ENCODE measurements at regions not wholly inside any gene's neighbourhood (a gene's known extent, or its start where the extent isn't known, plus 50 kb on each side); places are given as distances from the start of the nearest gene placed in this dataset.
"Not testable (repeated sequence)": the region's sequence is repeated elsewhere in the genome, so short reads cannot be mapped to it uniquely, and the experiment has no call there.

DNA sequence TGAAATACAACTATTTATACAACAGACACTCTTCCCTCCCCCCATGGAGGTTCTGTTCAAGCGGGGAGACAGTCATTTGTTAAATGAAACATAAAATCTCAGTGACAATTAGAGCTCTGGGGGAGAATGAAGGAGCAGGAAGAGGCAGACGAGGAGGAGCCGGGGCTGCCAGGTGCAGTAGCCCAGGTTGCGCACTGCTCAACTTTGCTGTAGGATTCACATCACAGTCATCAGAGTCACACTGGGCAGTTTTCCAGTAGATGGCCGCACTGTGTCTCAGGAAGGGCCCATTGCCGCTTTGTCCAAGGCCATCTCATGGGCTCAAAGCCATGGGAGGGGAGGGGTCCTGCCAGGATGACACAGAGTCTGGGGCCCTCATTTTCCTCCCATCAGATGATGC, 342.4 kb downstream of the ADGRD1 start:
- intact Hi-C loops (cut with DNase I); H3K4me1 ChIP-seq; H3K9me3 ChIP-seq; H3K36me3 ChIP-seq (replicated peaks in 1 of 2; ENCODE audit: insufficient read depth in 1 of 2, low read depth in 2 of 2); H3K27ac ChIP-seq; H3K4me3 ChIP-seq; ATAC-seq; H3K27me3 ChIP-seq; DNase-seq: not testable (repeated sequence)
- 84 to 85% methylated on average over 6 of the region's 6 CpGs for WGBS, 2 donors

- H3K4me3 ChIP-seq; H3K4me1 ChIP-seq; H3K27me3 ChIP-seq; H3K9me3 ChIP-seq; intact Hi-C loops (cut with DNase I); DNase-seq; H3K27ac ChIP-seq; H3K36me3 ChIP-seq (replicated peaks in 1 of 2; ENCODE audit: insufficient read depth in 1 of 2, low read depth in 2 of 2): not testable (repeated sequence)
- WGBS, 2 donors: 80 to 85% methylated on average over 2 to 7 of the region's 14 CpGs
- peak; percentile 12 for ATAC-seq
Measured at GRCh38 chr12:131296651-131297050, 342.9 kb downstream of the ADGRD1 start.

GRCh38 chr12:131298526-131299369, 345.0 kb downstream of the ADGRD1 start:
- DNase-seq; H3K4me1 ChIP-seq; H3K27me3 ChIP-seq; H3K9me3 ChIP-seq; H3K36me3 ChIP-seq (replicated peaks in 1 of 2; ENCODE audit: insufficient read depth in 1 of 2, low read depth in 2 of 2); intact Hi-C loops (cut with DNase I); H3K4me3 ChIP-seq; H3K27ac ChIP-seq; ATAC-seq: not testable (repeated sequence)
- no CpG with 5 or more reads among the region's 83 CpGs for WGBS, 2 donors

- DNase-seq; H3K27me3 ChIP-seq; H3K27ac ChIP-seq; H3K9me3 ChIP-seq; ATAC-seq; H3K4me1 ChIP-seq; H3K36me3 ChIP-seq (replicated peaks in 1 of 2; ENCODE audit: insufficient read depth in 1 of 2, low read depth in 2 of 2); intact Hi-C loops (cut with DNase I); H3K4me3 ChIP-seq: not testable (repeated sequence)
- no CpG with 5 or more reads among the region's 27 CpGs for WGBS, 2 donors
Measured at GRCh38 chr12:131299370-131299701, 345.6 kb downstream of the ADGRD1 start.

GRCh38 chr12:131303576-131303975, 349.9 kb downstream of the ADGRD1 start:
- H3K4me3 ChIP-seq; ATAC-seq; H3K9me3 ChIP-seq; H3K36me3 ChIP-seq (replicated peaks in 1 of 2; ENCODE audit: insufficient read depth in 1 of 2, low read depth in 2 of 2); DNase-seq; intact Hi-C loops (cut with DNase I); H3K4me1 ChIP-seq; H3K27me3 ChIP-seq; H3K27ac ChIP-seq: not testable (repeated sequence)
- 35 to 100% methylated on average over 1 to 2 of the region's 5 CpGs for WGBS, 2 donors

DNA sequence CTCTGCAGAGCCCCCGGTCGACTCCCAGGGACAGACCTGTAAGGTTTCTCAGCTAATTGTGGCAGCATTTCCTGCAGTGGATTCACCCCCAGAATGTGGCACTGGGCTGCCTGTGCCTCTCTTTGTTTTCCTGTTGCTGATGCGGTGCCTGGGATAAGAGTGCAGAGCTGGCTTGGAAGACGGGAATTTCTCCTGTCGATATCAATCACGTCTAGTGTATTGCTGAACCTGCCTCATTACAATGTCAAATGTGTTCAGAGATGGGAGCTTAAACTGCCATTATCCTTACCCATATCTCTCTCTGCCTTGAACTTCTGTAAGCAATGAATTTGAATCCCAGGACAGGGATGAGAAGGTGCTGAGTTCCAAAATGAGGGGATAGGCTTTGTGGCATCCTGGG, 350.9 kb downstream of the ADGRD1 start:
- H3K4me1 ChIP-seq; DNase-seq; H3K4me3 ChIP-seq; ATAC-seq; H3K27me3 ChIP-seq; H3K9me3 ChIP-seq; H3K36me3 ChIP-seq (replicated peaks in 1 of 2; ENCODE audit: insufficient read depth in 1 of 2, low read depth in 2 of 2); intact Hi-C loops (cut with DNase I); H3K27ac ChIP-seq: not testable (repeated sequence)
- no CpG with 5 or more reads among the region's 6 CpGs for WGBS, 2 donors

DNA sequence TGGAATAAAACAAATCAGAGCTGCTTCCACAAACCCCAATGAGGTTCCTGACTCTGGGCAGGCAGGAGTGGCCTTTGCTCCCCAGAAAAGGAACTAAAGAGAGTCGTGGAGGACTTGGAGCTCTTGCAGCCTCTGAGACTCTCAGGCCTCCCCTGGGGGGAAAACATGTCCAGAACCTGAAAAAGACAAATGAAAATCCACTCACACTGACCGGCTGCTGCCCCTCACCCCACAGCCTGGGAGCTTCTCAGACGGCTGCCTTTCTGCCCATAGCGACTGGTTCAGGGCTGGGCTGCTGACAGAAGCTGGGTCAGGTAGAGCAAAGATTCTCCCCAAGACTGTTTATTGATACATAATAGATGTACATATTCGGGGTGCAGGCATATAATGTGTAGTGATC, 356.0 kb downstream of the ADGRD1 start:
- Histone ChIP-seq H3K27me3 (no peaks in the 10 kb centered on the region), H3K27ac (no peak overlapping the region), H3K4me3 (no peak overlapping the region), H3K9me3 (no peaks in the 10 kb centered on the region), H3K4me1 (no peaks in the 10 kb centered on the region), H3K36me3 (replicated peaks in 1 of 2; ENCODE audit: insufficient read depth in 1 of 2, low read depth in 2 of 2) (no peaks in the 10 kb centered on the region)
- no peak for DNase-seq
- TF ChIP-seq, protein P1, sequence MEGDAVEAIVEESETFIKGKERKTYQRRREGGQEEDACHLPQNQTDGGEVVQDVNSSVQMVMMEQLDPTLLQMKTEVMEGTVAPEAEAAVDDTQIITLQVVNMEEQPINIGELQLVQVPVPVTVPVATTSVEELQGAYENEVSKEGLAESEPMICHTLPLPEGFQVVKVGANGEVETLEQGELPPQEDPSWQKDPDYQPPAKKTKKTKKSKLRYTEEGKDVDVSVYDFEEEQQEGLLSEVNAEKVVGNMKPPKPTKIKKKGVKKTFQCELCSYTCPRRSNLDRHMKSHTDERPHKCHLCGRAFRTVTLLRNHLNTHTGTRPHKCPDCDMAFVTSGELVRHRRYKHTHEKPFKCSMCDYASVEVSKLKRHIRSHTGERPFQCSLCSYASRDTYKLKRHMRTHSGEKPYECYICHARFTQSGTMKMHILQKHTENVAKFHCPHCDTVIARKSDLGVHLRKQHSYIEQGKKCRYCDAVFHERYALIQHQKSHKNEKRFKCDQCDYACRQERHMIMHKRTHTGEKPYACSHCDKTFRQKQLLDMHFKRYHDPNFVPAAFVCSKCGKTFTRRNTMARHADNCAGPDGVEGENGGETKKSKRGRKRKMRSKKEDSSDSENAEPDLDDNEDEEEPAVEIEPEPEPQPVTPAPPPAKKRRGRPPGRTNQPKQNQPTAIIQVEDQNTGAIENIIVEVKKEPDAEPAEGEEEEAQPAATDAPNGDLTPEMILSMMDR (IDR thresholded peaks at IDR 0.05): no peak
- TF ChIP-seq POLR2A (IDR thresholded peaks at IDR 0.05): no peak
- 39 to 48% methylated on average over 5 of the region's 5 CpGs for WGBS, 2 donors
- intact Hi-C loops (cut with DNase I): loop anchor here (2.0 kb wide), 1 partner anchor 333 kb away; no protein-coding TSS in a partner anchor
- ATAC-seq: no peak

DNA sequence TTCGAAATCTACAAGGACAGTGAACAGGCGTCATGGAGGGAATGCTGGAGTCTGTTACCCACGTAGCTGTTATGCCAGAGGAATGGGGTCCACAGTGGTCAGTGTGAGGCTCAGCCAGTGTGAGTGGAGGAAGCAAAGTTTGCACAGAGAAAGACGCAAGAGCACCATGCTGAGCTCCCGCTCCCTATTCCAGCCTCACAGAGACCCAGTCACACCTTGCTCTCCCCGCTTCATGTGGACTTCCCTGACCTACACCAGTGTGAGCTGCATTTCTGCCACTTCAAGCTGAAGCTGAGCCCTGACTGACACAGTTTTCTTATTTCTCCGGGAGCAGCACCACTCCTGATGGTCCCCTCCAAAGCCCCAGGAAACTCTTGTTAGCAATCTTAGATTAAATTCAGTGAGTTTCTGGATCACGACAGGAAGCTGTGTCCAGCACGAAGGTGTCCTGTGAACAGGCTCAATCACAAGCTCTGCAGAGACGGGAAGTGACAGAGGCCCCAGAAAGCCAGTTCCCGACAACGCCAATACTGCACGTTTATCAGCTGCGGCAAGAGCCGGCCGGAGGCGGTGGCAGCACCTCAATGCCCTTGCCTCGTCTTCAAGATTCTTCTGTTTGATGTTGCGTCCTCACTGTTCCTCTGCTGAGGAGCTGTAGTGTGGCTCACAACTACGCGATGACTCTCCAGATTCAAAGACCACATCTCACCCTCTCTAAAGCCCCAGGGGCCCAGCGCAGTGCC, 356.7 kb downstream of the ADGRD1 start:
- H3K27ac ChIP-seq; H3K4me3 ChIP-seq; ATAC-seq; H3K36me3 ChIP-seq (replicated peaks in 1 of 2; ENCODE audit: insufficient read depth in 1 of 2, low read depth in 2 of 2); H3K27me3 ChIP-seq; H3K4me1 ChIP-seq; H3K9me3 ChIP-seq; DNase-seq; intact Hi-C loops (cut with DNase I): not testable (repeated sequence)
- 61 to 64% methylated on average over 12 to 20 of the region's 22 CpGs for WGBS, 2 donors

DNA sequence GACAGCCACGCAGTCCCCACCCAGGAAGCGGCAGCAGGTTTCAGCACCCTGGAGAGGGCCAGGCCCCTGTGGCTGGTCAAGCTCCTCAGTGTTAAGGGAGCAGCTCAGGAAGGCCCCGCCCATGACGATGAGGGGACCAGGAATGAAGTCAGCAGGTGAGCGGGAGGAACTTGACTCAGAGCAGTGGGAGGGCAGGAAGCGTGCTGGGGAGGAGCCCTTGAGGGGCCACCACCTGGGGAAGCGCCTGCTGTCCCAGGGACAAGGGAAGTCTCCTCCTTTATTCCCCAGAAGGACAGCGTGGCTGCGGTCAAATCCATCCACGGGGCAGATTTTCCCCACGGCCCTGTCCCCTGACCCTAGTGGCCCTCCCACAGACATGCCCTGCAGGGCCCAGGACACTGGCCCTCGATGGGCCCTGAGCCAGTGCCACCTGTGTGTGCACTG, 357.6 kb downstream of the ADGRD1 start:
- H3K27ac ChIP-seq; H3K4me1 ChIP-seq; H3K36me3 ChIP-seq (replicated peaks in 1 of 2; ENCODE audit: insufficient read depth in 1 of 2, low read depth in 2 of 2); DNase-seq; H3K4me3 ChIP-seq; intact Hi-C loops (cut with DNase I); ATAC-seq; H3K9me3 ChIP-seq; H3K27me3 ChIP-seq: not testable (repeated sequence)
- WGBS, 2 donors: 15 to 22% methylated on average over 10 of the region's 12 CpGs
